ENCODE measurements at regions not wholly inside any gene's neighbourhood (a gene's known extent, or its start where the extent isn't known, plus 50 kb on each side); places are given as distances from the start of the nearest gene placed in this dataset.

- TF ChIP-seq CTCF (conservative IDR thresholded peaks at IDR 0.05; ENCODE audit: low read length) = no peak
- H3K4me3 ChIP-seq (ENCODE audit: low read length) = 0 out of 2 replicates have a peak overlapping the region, but pooled peaks have one; percentile 6
- DNase-seq (ENCODE audit: low read depth) = peak; percentile 92
Measured at GRCh38 chr20:12171923-12172524, 254.3 kb downstream of the BTBD3 start.

- TF ChIP-seq CTCF (conservative IDR thresholded peaks at IDR 0.05; ENCODE audit: low read length) = no peak
- no peak overlapping the region for H3K4me3 ChIP-seq (ENCODE audit: low read length)
- DNase-seq (ENCODE audit: low read depth) = no peak
Measured at GRCh38 chr20:12173347-12174012, 255.8 kb downstream of the BTBD3 start.

- TF ChIP-seq CTCF (conservative IDR thresholded peaks at IDR 0.05; ENCODE audit: low read length) = no peak
- H3K4me3 ChIP-seq (ENCODE audit: low read length) = no peak overlapping the region
- no peak for DNase-seq (ENCODE audit: low read depth)
Measured at GRCh38 chr20:12175538-12175937, 257.8 kb downstream of the BTBD3 start.

GRCh38 chr20:12177657-12178293 is 260.1 kb downstream of the BTBD3 start:
- no peak for DNase-seq (ENCODE audit: low read depth)
- H3K4me3 ChIP-seq (ENCODE audit: low read length) = no peak overlapping the region
- TF ChIP-seq CTCF (conservative IDR thresholded peaks at IDR 0.05; ENCODE audit: low read length) = no peak

GRCh38 chr20:12179692-12180091 is 262.0 kb downstream of the BTBD3 start:
- no peak for DNase-seq (ENCODE audit: low read depth)

GRCh38 chr20:12180107-12180661 is 262.5 kb downstream of the BTBD3 start:
- H3K4me3 ChIP-seq (ENCODE audit: low read length) = no peak overlapping the region
- no peak for TF ChIP-seq CTCF (conservative IDR thresholded peaks at IDR 0.05; ENCODE audit: low read length)
- DNase-seq (ENCODE audit: low read depth) = no peak

More at GRCh38 chr20:12179692-12180091, 262.0 kb downstream of the BTBD3 start:
- no peak overlapping the region for H3K4me3 ChIP-seq (ENCODE audit: low read length)
- no peak for TF ChIP-seq CTCF (conservative IDR thresholded peaks at IDR 0.05; ENCODE audit: low read length)
